GM23338 (cell line): ENCODE measurements at regions not wholly inside any gene's neighbourhood (a gene's known extent, or its start where the extent isn't known, plus 50 kb on each side); places are given as distances from the start of the nearest gene placed in this dataset.

Experiments used
- ATAC-seq: fragments of 200-7000 bp; cut with Tn5 transposase; 3 replicates; pipeline ENCODE4 v1.9.1; 2020
- DNase-seq: peaks from one replicate; pipeline ENCODE4 v3.0.0-alpha.2; 2015; ENCODE audit warnings: low spot score
- H2AFZ ChIP-seq: fragments of 200-600 bp; sonication (generic); 2 replicates; pipeline ENCODE4 v1.8.0; 2016; ENCODE audit warnings: antibody characterized with exemption, mild to moderate bottlenecking, moderate library complexity
- H3F3A ChIP-seq: fragments of 200-600 bp; sonication (generic); replicated peaks from 2 replicates; pipeline ENCODE4 v1.8.0; 2017; ENCODE audit warnings: antibody characterized with exemption, mixed run types, low read depth
- H3K27ac ChIP-seq: fragments of 200-600 bp; sonication (generic); 2 replicates; pipeline ENCODE4 v1.6.1; 2016; ENCODE audit warnings: low read depth
- H3K27me3 ChIP-seq: fragments of 200-600 bp; sonication (generic); 2 replicates; pipeline ENCODE4 v1.8.0; 2016; ENCODE audit warnings: mild to moderate bottlenecking, mixed run types, moderate library complexity; ENCODE audit not compliant: insufficient read depth
- H3K36me3 ChIP-seq: fragments of 200-600 bp; sonication (generic); 2 replicates; pipeline ENCODE4 v1.8.0; 2016; ENCODE audit warnings: mild to moderate bottlenecking; ENCODE audit not compliant: insufficient read depth
- H3K4me1 ChIP-seq: fragments of 200-600 bp; sonication (generic); 2 replicates; pipeline ENCODE4 v1.8.0; 2016; ENCODE audit warnings: mild to moderate bottlenecking, moderate library complexity; ENCODE audit not compliant: insufficient read depth
- H3K4me2 ChIP-seq: fragments of 200-600 bp; sonication (generic); 2 replicates; pipeline ENCODE4 v1.7.1; 2017; ENCODE audit warnings: mixed run types
- H3K4me3 ChIP-seq: fragments of 200-600 bp; sonication (generic); 2 replicates; pipeline ENCODE4 v1.6.1; 2016; ENCODE audit warnings: mixed run types
- H3K79me2 ChIP-seq: fragments of 200-600 bp; sonication (generic); replicated peaks from 2 replicates; pipeline ENCODE4 v1.8.0; 2017; ENCODE audit warnings: mild to moderate bottlenecking; ENCODE audit not compliant: insufficient read depth
- H3K9me2 ChIP-seq: fragments of 200-600 bp; sonication (generic); 2 replicates; pipeline ENCODE4 v1.8.0; 2017; ENCODE audit not compliant: insufficient read depth
- H4K20me1 ChIP-seq: fragments of 200-600 bp; sonication (generic); replicated peaks from 2 replicates; pipeline ENCODE4 v1.8.0; 2017; ENCODE audit warnings: mild to moderate bottlenecking; ENCODE audit not compliant: insufficient read depth
- H3K27ac Mint-ChIP-seq: 2 replicates; pipeline ENCODE4 v1.8.0; 2020; ENCODE audit warnings: inconsistent platforms, mild to moderate bottlenecking, moderate library complexity, mixed read lengths
- H3K27me3 Mint-ChIP-seq: 3 replicates; pipeline ENCODE4 v1.8.0; 2022; ENCODE audit warnings: low read depth, mild to moderate bottlenecking, moderate library complexity, mixed read lengths, inconsistent platforms; ENCODE audit not compliant: insufficient read depth, poor library complexity
- H3K36me3 Mint-ChIP-seq: 3 replicates; pipeline ENCODE4 v1.8.0; 2021; ENCODE audit warnings: low read depth, mild to moderate bottlenecking, inconsistent platforms, moderate library complexity, mixed read lengths
- H3K4me1 Mint-ChIP-seq: 3 replicates; pipeline ENCODE4 v1.8.0; 2020; ENCODE audit warnings: mild to moderate bottlenecking, inconsistent platforms, mixed read lengths
- H3K4me3 Mint-ChIP-seq: 3 replicates; pipeline ENCODE4 v1.8.0; 2021; ENCODE audit warnings: moderate library complexity, mild to moderate bottlenecking, inconsistent platforms, mixed read lengths
- H3K9me3 Mint-ChIP-seq: 3 replicates; pipeline ENCODE4 v1.8.0; 2020; ENCODE audit warnings: moderate library complexity, mild to moderate bottlenecking, inconsistent platforms, mixed read lengths
- CREB1 ChIP-seq: fragments of 250-450 bp; sonication (Bioruptor Pico); IDR thresholded peaks from 2 replicates; pipeline ENCODE4 v1.5.0; 2020; ENCODE audit warnings: low read depth, mild to moderate bottlenecking, moderate library complexity
- CTCF ChIP-seq, 2 experiments: fragments of 200-600 bp in 1 of 2; sonication (generic) in 1 of 2; conservative IDR thresholded peaks; 2 replicates each; pipeline versions ENCODE4 v1.5.1 to v1.6.1; 2016 to 2017; ENCODE audit warnings: antibody characterized with exemption in 2 of 2, low read depth in 2 of 2, mild to moderate bottlenecking in 2 of 2, moderate library complexity in 1 of 2
- ETS1 ChIP-seq: IDR thresholded peaks from 2 replicates; pipeline ENCODE4 v1.6.1; 2016; ENCODE audit warnings: antibody characterized with exemption
- EZH2 ChIP-seq: fragments of 200-600 bp; sonication (generic); IDR thresholded peaks from one replicate; pipeline ENCODE4 v1.8.0; 2017; ENCODE audit warnings: antibody characterized with exemption, mild to moderate bottlenecking, low read depth; ENCODE audit not compliant: unreplicated experiment
- EZH2phosphoT487 ChIP-seq: fragments of 200-600 bp; sonication (generic); IDR thresholded peaks from one replicate; pipeline ENCODE4 v1.8.1; 2018; ENCODE audit warnings: antibody characterized with exemption; ENCODE audit not compliant: unreplicated experiment
- JUNB ChIP-seq: IDR thresholded peaks from one replicate; pipeline ENCODE4 v1.6.1; 2016; ENCODE audit warnings: antibody characterized with exemption; ENCODE audit not compliant: unreplicated experiment
- NANOG ChIP-seq: IDR thresholded peaks from 2 replicates; pipeline ENCODE4 v1.6.1; 2016; ENCODE audit warnings: antibody characterized with exemption, borderline replicate concordance
- POLR2AphosphoS5 ChIP-seq: IDR thresholded peaks from 2 replicates; pipeline ENCODE4 v1.6.1; 2016; ENCODE audit warnings: antibody characterized with exemption, low read depth
- REST ChIP-seq: IDR thresholded peaks from one replicate; pipeline ENCODE4 v1.6.1; 2018; ENCODE audit warnings: antibody characterized with exemption; ENCODE audit not compliant: unreplicated experiment
- STAT1 ChIP-seq: IDR thresholded peaks from one replicate; pipeline ENCODE4 v1.6.1; 2016; ENCODE audit warnings: antibody characterized with exemption; ENCODE audit not compliant: unreplicated experiment
- ZNF114 ChIP-seq: fragments of 250-450 bp; sonication (Bioruptor Pico); IDR thresholded peaks from 2 replicates; pipeline ENCODE4 v1.5.0; 2020; ENCODE audit warnings: mild to moderate bottlenecking, moderate library complexity
- ZNF331 ChIP-seq: fragments of 250-450 bp; sonication (Bioruptor Pico); IDR thresholded peaks from 2 replicates; pipeline ENCODE4 v1.5.0; 2020; ENCODE audit warnings: low read depth, mild to moderate bottlenecking, moderate library complexity
- ZNF462 ChIP-seq: fragments of 250-450 bp; sonication (Bioruptor Pico); IDR thresholded peaks from 2 replicates; pipeline ENCODE4 v1.5.0; 2020; ENCODE audit warnings: mild to moderate bottlenecking, moderate library complexity

- no peak overlapping the region for H3K27ac ChIP-seq
- no peak for TF ChIP-seq NANOG
- no peak for TF ChIP-seq CTCF (conservative IDR thresholded peaks at IDR 0.05; ENCODE audit: low read depth in 2 of 2)
- TF ChIP-seq ZNF114: no peak
- no peak for TF ChIP-seq EZH2
- no peak for TF ChIP-seq CREB1 (CRISPR knock-in tag)
- TF ChIP-seq ZNF462 (CRISPR knock-in tag): no peak
- TF ChIP-seq JUNB: no peak
- TF ChIP-seq REST: no peak
- TF ChIP-seq EZH2phosphoT487: no peak
- TF ChIP-seq ZNF331: no peak
- TF ChIP-seq ETS1: no peak
- TF ChIP-seq STAT1: no peak
- TF ChIP-seq POLR2AphosphoS5: no peak
- no peak for DNase-seq
- peaks cover 7% of the 10 kb centered on the region for H3K4me1 ChIP-seq
- no peaks in the 10 kb centered on the region for H3K79me2 ChIP-seq
- no peaks in the 10 kb centered on the region for H3K9me2 ChIP-seq
- Mint-ChIP-seq H3K36me3 (no peaks in the 10 kb centered on the region), H3K4me1 (peaks cover 14% of the 10 kb centered on the region), H3K4me3 (no peak overlapping the region), H3K9me3 (no peaks in the 10 kb centered on the region), H3K27me3 (peaks cover 3% of the 10 kb centered on the region), H3K27ac (no peak overlapping the region)
- H2AFZ ChIP-seq: no peak overlapping the region
- ATAC-seq: no peak
- no peak overlapping the region for H3K4me2 ChIP-seq
- H4K20me1 ChIP-seq: no peaks in the 10 kb centered on the region
- no peaks in the 10 kb centered on the region for H3F3A ChIP-seq
- H3K4me3 ChIP-seq: no peak overlapping the region
- no peaks in the 10 kb centered on the region for H3K36me3 ChIP-seq
- no peaks in the 10 kb centered on the region for H3K27me3 ChIP-seq
These were observed 144.1 kb upstream of the IGSF21 start for GRCh38 chr1:17963513-17963912.
